CD4-positive, alpha-beta T cell treated with Interleukin-12 subunit alpha and Interleukin-12 subunit beta, for 1 hour (primary cell): ENCODE measurements at regions not wholly inside any gene's neighbourhood (a gene's known extent, or its start where the extent isn't known, plus 50 kb on each side); places are given as distances from the start of the nearest gene placed in this dataset.

Experiments used
- DNase-seq: peaks from one replicate; pipeline ENCODE4 v3.0.0-alpha.2; 2020

- DNase-seq, result no peak
These were observed 105.0 kb upstream of the ADGRL2 start for GRCh38 chr1:81695741-81696140.

- no peak for DNase-seq
These were observed 107.4 kb upstream of the ADGRL2 start for GRCh38 chr1:81693316-81693715.

- no peak for DNase-seq
These were observed 109.9 kb upstream of the ADGRL2 start for GRCh38 chr1:81690676-81691453.

- DNase-seq, result no peak
These were observed 111.2 kb upstream of the ADGRL2 start for GRCh38 chr1:81689531-81689941.

- no peak for DNase-seq
These were observed 118.2 kb upstream of the ADGRL2 start for GRCh38 chr1:81682490-81682889.

GRCh38 chr1:81681601-81682266 is 119.0 kb upstream of the ADGRL2 start:
- no peak for DNase-seq

- no peak for DNase-seq
These were observed 119.6 kb upstream of the ADGRL2 start for GRCh38 chr1:81681114-81681513.

GRCh38 chr1:81679942-81680341 is 120.8 kb upstream of the ADGRL2 start:
- DNase-seq, result no peak

- DNase-seq, result no peak
These were observed 122.0 kb upstream of the ADGRL2 start for GRCh38 chr1:81678779-81679178.

- DNase-seq, result no peak
These were observed 128.0 kb upstream of the ADGRL2 start for GRCh38 chr1:81672766-81673165.

GRCh38 chr1:81671038-81671437 is 129.7 kb upstream of the ADGRL2 start:
- DNase-seq, result no peak

GRCh38 chr1:81670286-81670685 is 130.4 kb upstream of the ADGRL2 start:
- DNase-seq, result no peak

GRCh38 chr1:81666586-81666985 is 134.1 kb upstream of the ADGRL2 start:
- DNase-seq, result no peak

- DNase-seq, result no peak
These were observed 136.4 kb upstream of the ADGRL2 start for GRCh38 chr1:81664341-81664740.

- no peak for DNase-seq
These were observed 137.7 kb upstream of the ADGRL2 start for GRCh38 chr1:81662913-81663526.

GRCh38 chr1:81660286-81660685 is 140.4 kb upstream of the ADGRL2 start:
- DNase-seq, result no peak

GRCh38 chr1:81654657-81655056 is 146.1 kb upstream of the ADGRL2 start:
- no peak for DNase-seq

GRCh38 chr1:81654147-81654546 is 146.6 kb upstream of the ADGRL2 start:
- no peak for DNase-seq

GRCh38 chr1:81650776-81651175 is 150.0 kb upstream of the ADGRL2 start:
- DNase-seq, result no peak

GRCh38 chr1:81635816-81636215 is 164.9 kb upstream of the ADGRL2 start:
- DNase-seq, result no peak

GRCh38 chr1:81634294-81634693 is 166.4 kb upstream of the ADGRL2 start:
- DNase-seq, result no peak

GRCh38 chr1:81619156-81619555 is 181.6 kb upstream of the ADGRL2 start:
- DNase-seq, result no peak

GRCh38 chr1:81618376-81618775 is 182.4 kb upstream of the ADGRL2 start:
- DNase-seq, result no peak

GRCh38 chr1:81617308-81617967 is 183.3 kb upstream of the ADGRL2 start:
- no peak for DNase-seq
